ENCODE measurements at regions not wholly inside any gene's neighbourhood (a gene's known extent, or its start where the extent isn't known, plus 50 kb on each side); places are given as distances from the start of the nearest gene placed in this dataset.

DNA sequence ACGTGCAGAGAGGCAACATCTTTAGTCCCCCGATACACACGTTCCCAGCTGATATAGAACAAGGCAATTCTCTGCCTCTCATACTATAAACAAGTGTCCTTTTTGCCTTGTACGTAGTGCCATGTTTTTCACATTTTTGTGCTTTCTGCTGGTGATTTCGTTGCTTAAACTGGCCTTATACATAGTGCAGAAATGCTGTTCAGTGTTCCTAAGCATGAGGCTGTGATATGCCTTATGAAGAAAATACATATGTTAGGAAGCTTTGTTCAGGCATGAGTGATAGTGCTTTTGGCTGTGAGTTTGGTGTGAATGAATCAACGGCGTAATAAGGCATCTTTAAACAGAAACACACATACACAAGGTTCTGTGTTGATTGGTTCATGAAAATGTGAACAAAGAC is 77.2 kb downstream of the KATNIP start:
- no peak for TF ChIP-seq POLR2AphosphoS5 (IDR thresholded peaks at IDR 0.05; ENCODE audit: low read depth, low read length)
- no peak for TF ChIP-seq SPI1 (IDR thresholded peaks at IDR 0.05; ENCODE audit: low read depth, low read length)
